ENCODE measurements at regions not wholly inside any gene's neighbourhood (a gene's known extent, or its start where the extent isn't known, plus 50 kb on each side); places are given as distances from the start of the nearest gene placed in this dataset.

GRCh38 chr2:67462738-67463496 lies 65.8 kb downstream of the ETAA1 start:
- ChIA-PET POLR2A (no interaction called here), CTCF (no interaction called here)

- ChIA-PET POLR2A (no interaction called here), CTCF (no interaction called here)
These were observed 66.7 kb downstream of the ETAA1 start for GRCh38 chr2:67463810-67464209.

- CTCF ChIA-PET, result no interaction called here
These were observed 68.5 kb downstream of the ETAA1 start for GRCh38 chr2:67465623-67466022.

GRCh38 chr2:67466734-67467133 lies 69.6 kb downstream of the ETAA1 start:
- ChIA-PET CTCF (no interaction called here), POLR2A (no interaction called here)

More at GRCh38 chr2:67465623-67466022, 68.5 kb downstream of the ETAA1 start:
- POLR2A ChIA-PET, result no interaction called here

GRCh38 chr2:67471681-67472080 lies 74.5 kb downstream of the ETAA1 start:
- ChIA-PET CTCF (no interaction called here), POLR2A (no interaction called here)

DNA sequence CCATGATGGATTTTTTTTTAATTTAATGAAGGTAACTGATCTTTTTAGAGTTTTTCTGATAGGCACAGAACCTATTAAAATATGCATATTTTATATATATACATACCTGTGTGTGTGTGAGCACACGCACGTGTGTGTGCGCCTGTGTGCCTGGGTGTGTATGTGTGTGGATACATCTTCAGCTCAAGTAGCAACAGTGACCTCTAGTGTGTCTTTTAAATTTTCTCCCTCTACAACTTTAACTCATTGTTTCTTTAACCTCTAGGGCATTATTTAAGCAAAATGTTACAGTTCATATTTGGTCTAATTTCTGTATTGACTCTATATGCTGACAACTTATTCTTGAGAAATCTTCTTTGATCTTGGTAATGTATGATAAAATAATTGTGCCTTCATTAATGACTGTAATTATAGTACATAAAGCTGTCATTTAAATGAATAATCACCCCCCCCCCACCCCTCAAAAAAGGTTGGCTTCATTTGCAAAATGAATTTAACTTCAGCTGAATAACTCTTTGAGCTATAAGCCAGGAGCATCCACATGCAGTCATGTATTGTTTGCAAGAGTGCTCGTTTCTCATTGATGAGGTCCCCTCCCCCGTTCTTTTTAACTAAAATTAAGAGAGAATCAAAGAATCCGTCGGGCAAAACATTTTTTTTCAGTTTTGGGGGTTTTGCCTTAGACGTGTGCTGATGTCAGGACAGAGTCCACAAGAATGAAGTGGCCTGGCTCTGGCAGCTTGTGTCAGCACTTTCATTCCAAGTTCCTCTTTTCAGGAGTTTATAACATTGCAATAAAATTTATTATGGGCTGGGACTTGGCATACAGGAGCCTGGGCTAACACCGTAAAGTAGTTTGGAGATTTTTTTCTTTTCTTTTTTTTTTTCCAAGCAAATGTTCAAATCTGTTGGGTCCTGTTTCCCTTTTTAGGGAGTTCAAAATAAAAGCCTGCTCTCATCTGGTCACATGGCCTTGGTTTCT lies 80.0 kb downstream of the ETAA1 start:
- ChIA-PET CTCF (no interaction called here), POLR2A (no interaction called here)

GRCh38 chr2:67479261-67479660 lies 82.1 kb downstream of the ETAA1 start:
- CTCF ChIA-PET, result no interaction called here
- POLR2A ChIA-PET, result no interaction called here

GRCh38 chr2:67485431-67485830 lies 88.3 kb downstream of the ETAA1 start:
- ChIA-PET CTCF (no interaction called here), POLR2A (no interaction called here)

DNA sequence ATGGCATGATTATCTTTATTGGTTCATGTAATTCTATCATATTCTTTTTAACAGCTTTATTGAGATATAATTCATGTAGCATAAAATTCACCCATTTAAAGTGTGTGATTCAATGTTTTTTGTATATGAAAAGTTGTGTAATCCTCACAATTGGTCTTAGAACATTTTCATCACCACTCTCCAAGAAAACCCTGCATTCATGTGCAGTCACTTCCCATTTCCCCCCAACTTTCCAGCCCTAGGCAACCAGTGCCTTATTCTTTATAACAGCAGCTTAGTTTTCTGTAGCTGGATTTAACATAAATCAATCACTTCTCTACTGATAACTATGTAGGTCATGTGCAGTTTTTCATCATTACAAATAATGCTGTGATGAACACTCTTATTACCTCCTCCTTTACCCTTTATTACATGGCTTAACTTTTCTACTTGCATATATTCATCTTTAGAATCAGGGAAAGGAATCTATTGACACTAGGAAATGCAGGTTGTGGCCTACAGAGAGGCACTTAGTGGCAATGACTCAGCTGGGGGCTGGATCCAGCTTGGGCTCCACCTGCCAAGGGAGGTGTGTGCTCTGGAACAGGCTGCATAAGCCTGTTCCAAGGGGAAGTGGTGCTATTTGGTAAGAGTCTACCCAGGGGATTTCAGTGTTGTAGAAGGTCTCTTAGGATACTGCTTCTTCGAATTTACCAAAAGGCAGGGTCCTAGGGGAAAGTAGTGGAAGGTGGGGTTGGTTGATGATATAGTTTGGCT lies 89.1 kb downstream of the ETAA1 start:
- ChIA-PET POLR2A (no interaction called here), CTCF (no interaction called here)

DNA sequence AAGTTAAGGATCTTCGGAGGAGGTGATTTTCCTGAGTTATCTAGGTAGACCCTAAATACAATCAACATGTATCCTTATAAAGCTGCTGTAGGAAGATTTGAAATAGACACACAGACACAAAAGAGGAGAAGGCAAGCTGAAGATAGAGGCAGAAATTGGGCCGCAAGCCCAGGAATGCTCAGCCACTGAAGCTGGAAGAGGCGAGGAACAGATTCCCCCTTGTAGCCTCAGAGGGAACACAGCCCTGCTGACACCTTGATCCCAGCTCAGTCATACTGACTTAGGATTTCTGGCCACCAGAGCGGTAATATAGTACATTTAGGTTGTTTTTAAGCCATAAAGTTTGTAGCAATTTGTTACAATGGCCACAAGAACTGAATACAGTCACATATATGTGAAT lies 90.9 kb downstream of the ETAA1 start:
- ChIA-PET CTCF (no interaction called here), POLR2A (no interaction called here)

DNA sequence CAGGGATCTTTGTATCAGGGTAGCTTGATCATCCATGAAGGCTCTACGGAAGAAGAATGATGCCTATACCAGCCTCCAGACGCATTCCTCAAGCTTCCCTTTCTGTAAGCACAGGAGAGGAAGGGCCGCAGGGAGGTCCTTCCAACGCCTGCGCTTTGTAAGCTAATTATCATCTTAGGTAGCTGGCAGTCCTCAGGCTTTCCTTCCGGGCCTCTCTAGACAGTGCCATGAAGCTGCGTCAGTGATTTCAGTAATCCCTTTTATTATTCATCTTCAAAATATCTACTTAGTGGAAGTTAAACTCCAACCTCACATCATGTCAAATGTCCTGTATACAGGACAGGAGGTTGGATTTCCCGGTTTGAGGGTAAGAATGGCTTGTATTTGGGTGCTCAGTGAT lies 92.3 kb downstream of the ETAA1 start:
- ChIA-PET POLR2A (no interaction called here), CTCF (no interaction called here)

- ChIA-PET POLR2A (no interaction called here), CTCF (no interaction called here)
These were observed 101.8 kb downstream of the ETAA1 start for GRCh38 chr2:67498931-67499330.

DNA sequence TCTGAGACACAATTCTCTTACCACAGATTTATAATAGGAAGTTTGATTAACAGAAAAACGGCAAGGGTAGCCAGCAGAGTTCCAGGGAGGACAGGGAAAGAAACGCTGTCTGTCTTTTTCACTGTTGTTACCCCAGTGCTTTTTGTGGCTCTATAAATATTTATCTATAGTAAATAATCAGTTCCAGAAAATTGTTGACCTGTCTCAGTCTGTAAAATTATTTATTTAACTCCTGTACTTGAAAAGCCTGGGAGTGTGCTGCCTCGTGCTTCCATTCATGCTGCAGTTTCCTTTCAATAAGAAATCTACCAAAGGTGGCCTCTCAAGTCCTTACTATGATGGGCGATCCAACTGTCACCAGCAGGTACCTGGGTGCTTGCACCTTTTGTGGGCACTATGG lies 102.9 kb downstream of the ETAA1 start:
- CTCF ChIA-PET, result no interaction called here
- POLR2A ChIA-PET, result no interaction called here

GRCh38 chr2:67500541-67500940 lies 103.4 kb downstream of the ETAA1 start:
- POLR2A ChIA-PET, result no interaction called here
- CTCF ChIA-PET, result no interaction called here

- ChIA-PET CTCF (no interaction called here), POLR2A (no interaction called here)
These were observed 105.4 kb downstream of the ETAA1 start for GRCh38 chr2:67502346-67503065.

- ChIA-PET CTCF (no interaction called here), POLR2A (no interaction called here)
These were observed 106.1 kb downstream of the ETAA1 start for GRCh38 chr2:67503066-67503795.

DNA sequence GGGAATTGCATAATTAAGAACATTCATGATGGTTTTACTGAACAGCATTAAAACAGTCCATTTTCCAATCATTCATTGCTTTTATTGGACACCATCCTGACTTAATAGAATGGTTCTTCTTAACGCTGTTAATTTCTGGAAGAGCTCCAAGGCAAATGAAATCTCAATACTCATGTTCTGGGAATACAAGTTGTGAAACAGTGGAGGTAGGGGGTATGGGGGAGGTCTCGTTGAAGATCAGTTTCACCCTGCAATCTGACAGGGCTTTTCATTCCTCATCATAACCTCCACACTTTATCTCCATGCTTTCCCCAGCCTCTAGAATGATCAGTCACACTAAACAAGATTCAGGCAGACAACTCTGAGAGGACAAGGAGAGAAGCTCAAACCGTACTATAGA lies 113.6 kb downstream of the ETAA1 start:
- ChIA-PET POLR2A (no interaction called here), CTCF (no interaction called here)

DNA sequence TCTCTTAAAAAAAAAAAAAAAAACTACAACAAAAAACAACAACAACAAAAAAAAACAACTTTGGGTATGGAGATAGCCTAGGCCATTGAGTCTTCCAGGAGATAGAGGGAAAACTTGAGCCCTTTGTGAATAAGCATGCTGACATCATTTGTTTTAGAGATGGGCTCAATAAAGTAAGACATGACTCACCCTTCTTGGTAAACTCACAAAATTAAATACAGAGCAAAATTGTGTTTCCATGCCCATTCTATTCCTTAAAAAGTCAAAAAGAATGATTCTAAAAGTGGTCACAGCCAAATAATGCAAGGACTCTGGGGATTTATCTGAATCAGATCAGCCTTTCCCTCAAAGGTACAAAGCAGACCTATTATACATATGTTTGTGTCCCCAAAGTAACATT lies 117.4 kb downstream of the ETAA1 start:
- ChIA-PET POLR2A (no interaction called here), CTCF (no interaction called here)

DNA sequence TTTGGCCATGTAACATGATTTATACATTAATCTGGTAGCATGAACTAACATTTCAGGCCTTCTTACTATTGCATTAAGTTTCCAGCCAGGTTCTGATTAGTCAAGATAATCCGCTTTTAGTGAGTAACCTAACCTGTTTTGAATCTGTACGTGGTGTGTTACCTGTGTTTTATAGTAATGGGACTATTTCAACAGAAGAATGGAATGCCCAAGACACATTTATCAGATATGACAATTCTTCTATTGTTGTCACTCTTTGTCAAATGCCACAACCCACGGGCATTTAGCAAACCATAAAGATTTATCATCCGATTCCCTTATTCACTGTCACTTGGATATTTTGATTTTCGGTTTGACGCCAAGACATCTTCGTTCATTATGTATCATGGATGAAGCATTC lies 117.9 kb downstream of the ETAA1 start:
- ChIA-PET CTCF (no interaction called here), POLR2A (no interaction called here)

DNA sequence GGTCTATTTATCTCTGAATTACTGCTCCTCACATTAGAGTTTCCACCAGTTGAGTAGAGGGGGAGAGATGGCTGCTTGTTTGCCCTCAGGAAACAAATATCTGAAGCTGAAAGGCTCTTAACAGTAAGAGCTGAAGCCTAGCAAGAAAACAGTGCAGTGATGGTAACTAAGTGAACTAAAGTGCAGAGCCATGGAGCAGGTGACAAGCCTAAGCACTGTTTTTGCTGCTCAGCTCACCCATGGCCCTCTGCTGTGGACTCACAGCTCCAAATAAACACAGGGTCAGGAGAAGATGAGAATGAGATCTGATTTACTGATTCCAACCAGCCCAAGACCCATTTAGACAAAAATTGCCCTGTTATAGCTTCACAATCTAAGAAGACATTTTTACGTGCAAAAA lies 118.4 kb downstream of the ETAA1 start:
- POLR2A ChIA-PET, result no interaction called here
- CTCF ChIA-PET, result no interaction called here
